HCT116 (cell line): ENCODE measurements at regions not wholly inside any gene's neighbourhood (a gene's known extent, or its start where the extent isn't known, plus 50 kb on each side); places are given as distances from the start of the nearest gene placed in this dataset.

Experiments
- ATAC-seq: fragments of 200-7000 bp; cut with Tn5 transposase; 2 replicates; pipeline ENCODE4 v1.9.1; 2020; ENCODE audit warnings: mild to moderate bottlenecking, moderate library complexity
- BruUV-seq: library from RNA; stranded (reverse); fragments of 400-500 nt; replicated peaks from 2 replicates; lab custom pipeline; 2021; lab: Mats Ljungman, UMichigan
- CTCF ChIA-PET: fragments of 300-600 bp; sonication (Branson Sonifier 250); formaldehyde crosslinking; loops from one replicate; lab custom pipeline; 2021; ENCODE audit warnings: antibody characterized with exemption; lab: Charles Lee
- POLR2A ChIA-PET: fragments of 300-600, 350-600 bp; sonication (Branson Sonifier 250); formaldehyde crosslinking; loops from one replicate; lab custom pipeline; 2021; ENCODE audit warnings: antibody characterized with exemption; lab: Charles Lee
- RAD21 ChIA-PET, 2 experiments: fragments of 300-600 bp; sonication (Branson Sonifier 250); formaldehyde crosslinking; loops; one replicate each; lab custom pipeline; 2023; ENCODE audit warnings: low total read pairs in 2 of 2; ENCODE audit not compliant: uncharacterized antibody in 2 of 2, unreplicated experiment in 2 of 2, low non-redundant PET in 1 of 2; lab: Charles Lee
- DNase-seq: peaks from one replicate; pipeline ENCODE4 v3.0.0-alpha.2; 2010; ENCODE audit warnings: low read depth, low spot score
- H2AFZ ChIP-seq: fragments of 200-600 bp; shearing (Covaris generic), sonication (generic); 2 replicates; pipeline ENCODE4 v1.6.1; 2017; ENCODE audit warnings: low read depth, mixed run types, mixed read lengths, antibody characterized with exemption, low read length; ENCODE audit not compliant: poor library complexity, severe bottlenecking
- H3K27ac ChIP-seq: 2 replicates; pipeline ENCODE4 v1.5.1; 2012; ENCODE audit warnings: low read depth, low read length
- H3K27me3 ChIP-seq: fragments of 200-600 bp; sonication (generic); 2 replicates; pipeline ENCODE4 v1.6.1; 2016; ENCODE audit warnings: mixed run types, low read length, mixed read lengths; ENCODE audit not compliant: insufficient read depth
- H3K36me3 ChIP-seq, 2 experiments: fragments of 200-500 bp in 1 of 2; fragments of 200-600 bp in 1 of 2; sonication (Bioruptor generic) in 1 of 2; sonication (generic) in 1 of 2; 2 replicates each; pipeline versions ENCODE4 v1.5.1 to v1.6.1; 2014 to 2016; ENCODE audit warnings: low read length in 2 of 2, inconsistent platforms in 1 of 2, mixed read lengths in 1 of 2, mixed run types in 1 of 2; ENCODE audit not compliant: insufficient read depth in 2 of 2, control insufficient read depth in 1 of 2
- H3K4me1 ChIP-seq, 2 experiments: fragments of 200-600 bp in 1 of 2; sonication (generic) in 1 of 2; 2 replicates each; pipeline versions ENCODE4 v1.5.1 to v1.6.1; 2012 to 2017; ENCODE audit warnings: low read length in 2 of 2, inconsistent platforms in 1 of 2, mild to moderate bottlenecking in 1 of 2, mixed read lengths in 1 of 2, mixed run types in 1 of 2, moderate library complexity in 1 of 2; ENCODE audit not compliant: insufficient read depth in 2 of 2, control insufficient read depth in 1 of 2
- H3K4me2 ChIP-seq: fragments of 200-600 bp; sonication (generic); 2 replicates; pipeline ENCODE4 v1.6.1; 2017; ENCODE audit warnings: mixed run types, low read length, mixed read lengths
- H3K4me3 ChIP-seq, 2 experiments: fragments of 200-600 bp in 1 of 2; sonication (generic) in 1 of 2; replicated peaks in 1 of 2; 2 replicates each; pipeline ENCODE4 v1.5.1; 2011 to 2016; ENCODE audit warnings: low read length in 2 of 2, control low read depth in 1 of 2, low read depth in 1 of 2, mild to moderate bottlenecking in 1 of 2, mixed read lengths in 1 of 2, mixed run types in 1 of 2
- H3K79me2 ChIP-seq: fragments of 200-600 bp; sonication (generic); 2 replicates; pipeline ENCODE4 v1.6.1; 2017; ENCODE audit warnings: mild to moderate bottlenecking, mixed run types, low read length, moderate library complexity, mixed read lengths; ENCODE audit not compliant: insufficient read depth
- H3K9ac ChIP-seq: fragments of 200-600 bp; sonication (generic); 2 replicates; pipeline ENCODE4 v1.6.1; 2016; ENCODE audit warnings: low read length, mixed read lengths
- H3K9me2 ChIP-seq: fragments of 200-600 bp; sonication (generic), shearing (Covaris generic); 2 replicates; pipeline ENCODE4 v1.6.1; 2017; ENCODE audit warnings: mixed run types, mild to moderate bottlenecking, moderate library complexity; ENCODE audit not compliant: insufficient read depth
- H3K9me3 ChIP-seq, 2 experiments: fragments of 200-500 bp in 1 of 2; fragments of 200-600 bp in 1 of 2; sonication (Bioruptor generic) in 1 of 2; sonication (generic) in 1 of 2; 2 replicates each; pipeline ENCODE4 v1.6.1; 2014 to 2017; ENCODE audit warnings: low read length in 2 of 2, mixed read lengths in 2 of 2, inconsistent platforms in 1 of 2, low read depth in 1 of 2, mild to moderate bottlenecking in 1 of 2, mixed run types in 1 of 2, moderate library complexity in 1 of 2; ENCODE audit not compliant: control insufficient read depth in 1 of 2, insufficient read depth in 1 of 2
- H4K20me1 ChIP-seq: fragments of 200-600 bp; sonication (generic), shearing (Covaris generic); 2 replicates; pipeline ENCODE4 v1.6.1; 2017; ENCODE audit warnings: mixed run types, mild to moderate bottlenecking, moderate library complexity; ENCODE audit not compliant: insufficient read depth
- EGR1 ChIP-seq: IDR thresholded peaks from 2 replicates; pipeline ENCODE4 v1.6.1; 2012; ENCODE audit warnings: low read depth
- EZH2 ChIP-seq: fragments of 200-600 bp; sonication (generic); IDR thresholded peaks from 2 replicates; pipeline ENCODE4 v1.6.1; 2017; ENCODE audit warnings: antibody characterized with exemption, mixed run types
- EZH2phosphoT487 ChIP-seq: fragments of 200-600 bp; IDR thresholded peaks from 2 replicates; pipeline ENCODE4 v1.6.1; 2018; ENCODE audit warnings: antibody characterized with exemption, borderline replicate concordance
- JUND ChIP-seq: IDR thresholded peaks from 2 replicates; pipeline ENCODE4 v1.6.1; 2012
- RAD21 ChIP-seq: IDR thresholded peaks from 2 replicates; pipeline ENCODE4 v1.6.1; 2012; ENCODE audit warnings: low read depth, mild to moderate bottlenecking
- REST ChIP-seq: IDR thresholded peaks from 2 replicates; pipeline ENCODE4 v1.6.1; 2012; ENCODE audit warnings: low read depth
- SIN3A ChIP-seq: IDR thresholded peaks from 2 replicates; pipeline ENCODE4 v1.6.1; 2012; ENCODE audit warnings: low read depth
- SP1 ChIP-seq: IDR thresholded peaks from 2 replicates; pipeline ENCODE4 v1.6.1; 2012; ENCODE audit warnings: low read depth
- SRF ChIP-seq: IDR thresholded peaks from 2 replicates; pipeline ENCODE4 v1.6.1; 2012; ENCODE audit warnings: low read depth
- YY1 ChIP-seq: IDR thresholded peaks from 2 replicates; pipeline ENCODE4 v1.6.1; 2011; ENCODE audit warnings: low read length, low read depth, moderate library complexity, mild to moderate bottlenecking; ENCODE audit not compliant: insufficient replicate concordance; ENCODE audit errors: extremely low read depth
- ZFX ChIP-seq: fragments of 450-650 bp; IDR thresholded peaks from 2 replicates; pipeline ENCODE4 v1.6.1; 2017
- ZNF274 ChIP-seq: fragments of 200-500 bp; sonication (Bioruptor generic); IDR thresholded peaks from 2 replicates; pipeline ENCODE4 v1.6.1; 2014; ENCODE audit warnings: mild to moderate bottlenecking, low read depth, low read length, inconsistent platforms
- intact Hi-C: fragments of 100-400 bp; cut with micrococcal nuclease; formaldehyde crosslinking; loops from 2 replicates; pipeline ENCODE4 v1.10.0; 2022

- TF ChIP-seq REST (no peak), EZH2 (no peak)
Observed at GRCh38 chr4:14076776-14077175, 449.3 kb upstream of the BOD1L1 start (continued).

GRCh38 chr4:14078326-14078725, 450.8 kb upstream of the BOD1L1 start:
- ATAC-seq = no peak
- no peaks in the 10 kb centered on the region for H3K9me2 ChIP-seq
- no peaks in the 10 kb centered on the region for H3K27me3 ChIP-seq
- H3K9ac ChIP-seq = no peak overlapping the region
- no peak for TF ChIP-seq EGR1
- TF ChIP-seq SP1 = no peak
- TF ChIP-seq EZH2phosphoT487 = no peak
- no peak for TF ChIP-seq YY1
- no peak for TF ChIP-seq REST
- TF ChIP-seq SRF = no peak
- TF ChIP-seq ZFX = no peak
- TF ChIP-seq ZNF274 = no peak
- TF ChIP-seq RAD21 = no peak
- TF ChIP-seq SIN3A = no peak
- TF ChIP-seq JUND = no peak
- ChIA-PET RAD21 (no interaction called here), POLR2A (no interaction called here), CTCF (no interaction called here)
- H3K4me2 ChIP-seq = no peak overlapping the region
- intact Hi-C loops = no loop called here
- no peaks in the 10 kb centered on the region for H3K79me2 ChIP-seq
- H2AFZ ChIP-seq = no peak overlapping the region
- no peaks in the 10 kb centered on the region for H3K4me1 ChIP-seq
- H3K27ac ChIP-seq = no peak overlapping the region
- no peaks in the 10 kb centered on the region for H4K20me1 ChIP-seq
- no TSS peak for BruUV-seq
- peaks cover 0 to 18% of the 10 kb centered on the region in 2 experiments; a peak in 2 of 4 replicates for H3K9me3 ChIP-seq
- H3K4me3 ChIP-seq = no peak overlapping the region
- H3K36me3 ChIP-seq = no peaks in the 10 kb centered on the region
- DNase-seq = no peak
